Adrenal gland (tissue), 5 donors: ENCODE measurements at regions not wholly inside any gene's neighbourhood (a gene's known extent, or its start where the extent isn't known, plus 50 kb on each side); places are given as distances from the start of the nearest gene placed in this dataset.

Experiments used
- CTCF ChIP-seq, 6 experiments: fragments of 450-650 bp in 4 of 6; fragments of 200-600 bp in 2 of 6; sonication (generic) in 1 of 6; IDR thresholded peaks; 1 replicate in 5 of 6; 2 replicates in 1 of 6; pipeline versions ENCODE4 v1.5.1 to v1.8.0; 2016 to 2021; ENCODE audit warnings: antibody characterized with exemption in 6 of 6, mild to moderate bottlenecking in 2 of 6, moderate library complexity in 1 of 6
- POLR2A ChIP-seq, 2 donors: fragments of 450-650 bp; IDR thresholded peaks; one replicate each; pipeline ENCODE4 v1.6.1; 2017; ENCODE audit warnings: antibody characterized with exemption in 2 of 2, mild to moderate bottlenecking in 2 of 2, moderate library complexity in 1 of 2
- donor health status: DM: no; HTN: no; CAD: no.

- TF ChIP-seq CTCF (IDR thresholded peaks at IDR 0.05) (no peak), POLR2A (IDR thresholded peaks at IDR 0.05) (no peak)
These were observed 147.7 kb upstream of the CACNA1E start for GRCh38 chr1:181335631-181336030.
